ENCODE measurements at regions not wholly inside any gene's neighbourhood (a gene's known extent, or its start where the extent isn't known, plus 50 kb on each side); places are given as distances from the start of the nearest gene placed in this dataset.

- POLR2A ChIA-PET, result no interaction called here
- Histone ChIP-seq H4K20me1 (ENCODE audit: insufficient read depth) (no peaks in the 10 kb centered on the region), H3K9ac (ENCODE audit: low read length) (no peak overlapping the region), H3K36me3 (ENCODE audit: control insufficient read depth in 1 of 2, insufficient read depth in 2 of 2, low read length in 2 of 2) (no peaks in the 10 kb centered on the region), H3K27ac (ENCODE audit: low read depth, low read length) (no peak overlapping the region), H3K27me3 (ENCODE audit: insufficient read depth, low read length) (no peaks in the 10 kb centered on the region), H3K79me2 (ENCODE audit: insufficient read depth, low read length) (no peaks in the 10 kb centered on the region), H3K9me3 (ENCODE audit: control insufficient read depth in 1 of 2, insufficient read depth in 1 of 2, low read depth in 1 of 2, low read length in 2 of 2) (no peaks in the 10 kb centered on the region), H2AFZ (ENCODE audit: low read depth, low read length, poor library complexity, severe bottlenecking) (no peak overlapping the region), H3K4me1 (ENCODE audit: control insufficient read depth in 1 of 2, insufficient read depth in 2 of 2, low read length in 2 of 2) (peaks cover 0 to 9% of the 10 kb centered on the region in 2 experiments; a peak in 1 of 4 replicates), H3K9me2 (ENCODE audit: insufficient read depth) (no peaks in the 10 kb centered on the region), H3K4me2 (ENCODE audit: low read length) (no peak overlapping the region), H3K4me3 (replicated peaks in 1 of 2; ENCODE audit: low read depth in 1 of 2, low read length in 2 of 2) (no peak overlapping the region)
- CTCF ChIA-PET, result no interaction called here
- TF ChIP-seq ELF1 (IDR thresholded peaks at IDR 0.05; ENCODE audit: borderline replicate concordance, low read depth) (no peak), EZH2phosphoT487 (IDR thresholded peaks at IDR 0.05; ENCODE audit: borderline replicate concordance) (no peak), ZFX (IDR thresholded peaks at IDR 0.05) (no peak), REST (IDR thresholded peaks at IDR 0.05; ENCODE audit: low read depth) (no peak), EGR1 (IDR thresholded peaks at IDR 0.05; ENCODE audit: low read depth) (no peak), FOSL1 (IDR thresholded peaks at IDR 0.05; ENCODE audit: low read depth) (no peak), RAD21 (IDR thresholded peaks at IDR 0.05; ENCODE audit: low read depth) (no peak), CBX3 (IDR thresholded peaks at IDR 0.05; ENCODE audit: low read depth) (no peak), MAX (IDR thresholded peaks at IDR 0.05) (no peak), YY1 (IDR thresholded peaks at IDR 0.05; ENCODE audit: extremely low read depth, insufficient replicate concordance, low read depth, low read length) (no peak)
- intact Hi-C loops (cut with micrococcal nuclease), result no loop called here
- RAD21 ChIA-PET (ENCODE audit: low non-redundant PET in 1 of 2, low total read pairs in 2 of 2, uncharacterized antibody in 2 of 2, unreplicated experiment in 2 of 2), result no interaction called here
- DNase-seq (ENCODE audit: low read depth, low spot score), result no peak
- ATAC-seq, result no peak
- BruUV-seq (replicated peaks), result no TSS peak
Observed at GRCh38 chr3:64290161-64290560, 64.9 kb upstream of the PRICKLE2 start.
